ENCODE measurements at regions not wholly inside any gene's neighbourhood (a gene's known extent, or its start where the extent isn't known, plus 50 kb on each side); places are given as distances from the start of the nearest gene placed in this dataset.
A peak's percentile ranks its signal among the peaks of the same experiment; 100 is the strongest.

DNA sequence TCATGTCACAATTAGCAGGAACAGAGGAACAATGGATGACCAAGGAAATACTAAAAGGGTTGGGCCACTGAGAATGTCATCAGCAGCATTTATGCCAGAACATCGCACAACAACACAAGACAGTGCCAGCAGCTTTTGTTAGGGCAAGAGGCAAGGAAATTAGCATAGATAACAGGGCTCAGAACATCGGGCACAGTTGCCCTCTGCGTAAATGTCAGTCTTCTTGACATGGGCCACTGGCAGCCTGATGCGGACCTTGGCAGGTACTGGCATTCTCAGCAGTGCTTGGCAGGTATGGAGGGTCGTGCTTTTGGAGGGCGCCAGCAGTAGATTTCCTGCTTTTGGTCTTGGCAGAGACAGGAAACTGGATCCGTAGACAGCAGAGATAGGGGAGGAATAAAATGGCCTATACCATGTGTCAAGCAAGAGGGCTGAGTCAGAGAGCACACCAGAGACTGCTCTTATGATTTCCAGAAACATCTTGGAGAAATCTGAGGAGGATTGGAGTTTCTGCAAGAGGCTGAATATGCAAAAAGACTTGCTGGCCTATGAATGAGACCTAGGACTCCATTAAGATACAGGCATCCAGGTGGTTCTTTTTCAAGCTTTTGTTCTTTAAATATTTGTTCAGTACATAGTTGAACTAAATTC, 371.5 kb upstream of the MTPN start:
- no peak overlapping the region for H3K4me3 ChIP-seq (ENCODE audit: low read depth, low read length)
- TF ChIP-seq, protein P1, sequence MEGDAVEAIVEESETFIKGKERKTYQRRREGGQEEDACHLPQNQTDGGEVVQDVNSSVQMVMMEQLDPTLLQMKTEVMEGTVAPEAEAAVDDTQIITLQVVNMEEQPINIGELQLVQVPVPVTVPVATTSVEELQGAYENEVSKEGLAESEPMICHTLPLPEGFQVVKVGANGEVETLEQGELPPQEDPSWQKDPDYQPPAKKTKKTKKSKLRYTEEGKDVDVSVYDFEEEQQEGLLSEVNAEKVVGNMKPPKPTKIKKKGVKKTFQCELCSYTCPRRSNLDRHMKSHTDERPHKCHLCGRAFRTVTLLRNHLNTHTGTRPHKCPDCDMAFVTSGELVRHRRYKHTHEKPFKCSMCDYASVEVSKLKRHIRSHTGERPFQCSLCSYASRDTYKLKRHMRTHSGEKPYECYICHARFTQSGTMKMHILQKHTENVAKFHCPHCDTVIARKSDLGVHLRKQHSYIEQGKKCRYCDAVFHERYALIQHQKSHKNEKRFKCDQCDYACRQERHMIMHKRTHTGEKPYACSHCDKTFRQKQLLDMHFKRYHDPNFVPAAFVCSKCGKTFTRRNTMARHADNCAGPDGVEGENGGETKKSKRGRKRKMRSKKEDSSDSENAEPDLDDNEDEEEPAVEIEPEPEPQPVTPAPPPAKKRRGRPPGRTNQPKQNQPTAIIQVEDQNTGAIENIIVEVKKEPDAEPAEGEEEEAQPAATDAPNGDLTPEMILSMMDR (IDR thresholded peaks at IDR 0.05; ENCODE audit: insufficient read depth, low read depth, low read length, missing control alignments), result no peak
- DNase-seq (ENCODE audit: low read depth), result no peak

DNA sequence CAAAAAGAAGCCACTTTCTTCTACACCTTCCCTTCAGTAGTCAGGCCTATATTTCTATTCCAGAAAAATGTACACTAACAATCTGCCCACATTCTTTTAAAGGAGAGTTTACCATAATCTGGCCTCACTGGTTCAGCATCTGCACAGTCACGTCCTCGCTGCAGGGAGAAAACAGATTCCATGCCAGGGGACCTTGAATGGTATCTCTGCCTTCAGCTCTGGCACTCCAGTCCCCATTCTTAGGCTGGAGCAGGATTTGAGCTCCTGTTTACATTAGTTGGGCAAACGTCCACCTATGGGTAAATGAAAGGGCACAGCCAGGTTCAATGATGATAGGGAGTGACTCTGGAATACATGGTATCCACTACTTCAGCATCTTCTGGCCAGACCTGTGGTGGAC, 371.0 kb upstream of the MTPN start:
- H3K4me3 ChIP-seq (ENCODE audit: low read depth, low read length), result no peak overlapping the region
- no peak for DNase-seq (ENCODE audit: low read depth)
- TF ChIP-seq, protein P1 (IDR thresholded peaks at IDR 0.05; ENCODE audit: insufficient read depth, low read depth, low read length, missing control alignments), result no peak

GRCh38 chr7:136347488-136347887, 370.3 kb upstream of the MTPN start:
- DNase-seq (ENCODE audit: low read depth), result peak; percentile 7
- TF ChIP-seq, protein P1 (IDR thresholded peaks at IDR 0.05; ENCODE audit: insufficient read depth, low read depth, low read length, missing control alignments), result no peak
- H3K4me3 ChIP-seq (ENCODE audit: low read depth, low read length), result no peak overlapping the region

- H3K4me3 ChIP-seq (ENCODE audit: low read depth, low read length), result no peak overlapping the region
- TF ChIP-seq, protein P1 (IDR thresholded peaks at IDR 0.05; ENCODE audit: insufficient read depth, low read depth, low read length, missing control alignments), result no peak
- DNase-seq (ENCODE audit: low read depth), result no peak
Observed at GRCh38 chr7:136342251-136342650, 365.1 kb upstream of the MTPN start.

DNA sequence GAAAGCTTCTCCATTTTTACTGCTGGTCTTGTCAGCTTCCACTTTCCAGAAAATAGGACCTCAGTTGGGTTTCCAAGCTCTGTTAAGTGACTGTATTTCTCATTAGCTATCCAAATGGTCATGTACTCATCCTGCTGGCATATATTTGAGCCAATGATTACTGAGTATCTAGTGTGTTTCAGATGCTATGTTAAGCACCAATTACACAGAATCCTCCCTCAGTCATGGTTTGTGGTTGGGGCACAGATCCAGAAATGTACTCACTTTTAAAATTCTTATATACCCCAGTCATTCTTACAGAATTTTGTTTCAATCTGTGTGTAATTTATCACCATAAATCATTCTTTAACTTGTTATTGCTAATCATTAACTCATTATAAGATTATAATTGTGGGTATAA, 362.3 kb upstream of the MTPN start:
- TF ChIP-seq, protein P1 (IDR thresholded peaks at IDR 0.05; ENCODE audit: insufficient read depth, low read depth, low read length, missing control alignments), result no peak
- no peak overlapping the region for H3K4me3 ChIP-seq (ENCODE audit: low read depth, low read length)
- DNase-seq (ENCODE audit: low read depth), result no peak

- DNase-seq (ENCODE audit: low read depth), result no peak
- no peak overlapping the region for H3K4me3 ChIP-seq (ENCODE audit: low read depth, low read length)
- TF ChIP-seq, protein P1 (IDR thresholded peaks at IDR 0.05; ENCODE audit: insufficient read depth, low read depth, low read length, missing control alignments), result no peak
Observed at GRCh38 chr7:136336932-136337331, 359.8 kb upstream of the MTPN start.

GRCh38 chr7:136333636-136334035, 356.5 kb upstream of the MTPN start:
- TF ChIP-seq, protein P1 (IDR thresholded peaks at IDR 0.05; ENCODE audit: insufficient read depth, low read depth, low read length, missing control alignments), result no peak
- no peak overlapping the region for H3K4me3 ChIP-seq (ENCODE audit: low read depth, low read length)
- no peak for DNase-seq (ENCODE audit: low read depth)

Data from GM12865 (cell line).